ENCODE measurements at regions not wholly inside any gene's neighbourhood (a gene's known extent, or its start where the extent isn't known, plus 50 kb on each side); places are given as distances from the start of the nearest gene placed in this dataset.

DNA sequence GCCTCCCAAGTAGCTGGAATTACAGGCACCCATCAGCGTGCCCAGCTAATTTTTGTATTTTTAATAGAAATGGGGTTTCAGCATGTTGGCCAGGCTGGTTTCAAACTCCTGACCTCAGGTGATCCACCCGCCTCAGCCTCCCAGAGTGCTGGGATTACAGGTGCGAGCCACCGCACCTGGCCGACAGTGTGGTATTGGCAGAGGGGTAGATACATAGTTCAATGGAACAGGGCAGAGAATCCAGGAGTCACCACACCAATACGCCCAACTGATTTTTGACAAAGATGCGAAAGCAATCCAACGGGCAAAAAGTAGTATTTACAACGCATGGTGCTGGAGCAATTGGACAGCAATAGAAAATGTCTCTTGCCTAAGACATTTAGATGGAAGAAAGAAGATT lies 164.0 kb upstream of the PPP1R26 start:
- Mint-ChIP-seq H3K27ac (ENCODE audit: unreplicated experiment) (no peak overlapping the region), H3K9me3 (ENCODE audit: low read depth) (peaks cover 18% of the 10 kb centered on the region), H3K36me3 (ENCODE audit: low read depth) (peaks cover 7% of the 10 kb centered on the region), H3K4me1 (ENCODE audit: low read depth) (no peaks in the 10 kb centered on the region), H3K27me3 (ENCODE audit: low read depth) (peaks cover 38% of the 10 kb centered on the region), H3K4me3 (ENCODE audit: unreplicated experiment) (no peak overlapping the region)
- DNase-seq (ENCODE audit: low spot score), result no peak
- TF ChIP-seq, protein P1, sequence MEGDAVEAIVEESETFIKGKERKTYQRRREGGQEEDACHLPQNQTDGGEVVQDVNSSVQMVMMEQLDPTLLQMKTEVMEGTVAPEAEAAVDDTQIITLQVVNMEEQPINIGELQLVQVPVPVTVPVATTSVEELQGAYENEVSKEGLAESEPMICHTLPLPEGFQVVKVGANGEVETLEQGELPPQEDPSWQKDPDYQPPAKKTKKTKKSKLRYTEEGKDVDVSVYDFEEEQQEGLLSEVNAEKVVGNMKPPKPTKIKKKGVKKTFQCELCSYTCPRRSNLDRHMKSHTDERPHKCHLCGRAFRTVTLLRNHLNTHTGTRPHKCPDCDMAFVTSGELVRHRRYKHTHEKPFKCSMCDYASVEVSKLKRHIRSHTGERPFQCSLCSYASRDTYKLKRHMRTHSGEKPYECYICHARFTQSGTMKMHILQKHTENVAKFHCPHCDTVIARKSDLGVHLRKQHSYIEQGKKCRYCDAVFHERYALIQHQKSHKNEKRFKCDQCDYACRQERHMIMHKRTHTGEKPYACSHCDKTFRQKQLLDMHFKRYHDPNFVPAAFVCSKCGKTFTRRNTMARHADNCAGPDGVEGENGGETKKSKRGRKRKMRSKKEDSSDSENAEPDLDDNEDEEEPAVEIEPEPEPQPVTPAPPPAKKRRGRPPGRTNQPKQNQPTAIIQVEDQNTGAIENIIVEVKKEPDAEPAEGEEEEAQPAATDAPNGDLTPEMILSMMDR (IDR thresholded peaks at IDR 0.05), result no peak

DNA sequence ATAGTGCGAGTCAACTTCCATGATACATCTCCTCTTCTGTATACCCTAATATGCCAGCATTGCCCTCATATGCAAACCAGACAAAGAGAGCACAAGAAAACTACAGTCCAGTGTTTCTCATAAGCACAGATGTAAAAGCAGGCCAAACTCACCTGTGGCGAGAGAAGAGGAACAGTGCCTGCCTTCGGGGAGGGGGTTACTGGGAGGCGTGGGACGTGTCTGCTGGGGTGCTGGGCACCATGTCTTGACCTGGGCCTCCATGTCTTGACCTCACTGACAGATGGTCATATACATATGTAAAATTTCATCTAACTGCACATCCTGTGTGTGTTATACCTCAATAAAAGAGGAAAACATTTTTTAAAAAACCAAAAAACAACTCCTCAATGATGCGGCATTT lies 159.3 kb upstream of the PPP1R26 start:
- H3K9me3 Mint-ChIP-seq (ENCODE audit: low read depth), result peaks cover 9% of the 10 kb centered on the region
- TF ChIP-seq, protein P1 (IDR thresholded peaks at IDR 0.05), result no peak
- H3K27me3 Mint-ChIP-seq (ENCODE audit: low read depth), result peaks cover 33% of the 10 kb centered on the region
- no peak overlapping the region for H3K4me3 Mint-ChIP-seq (ENCODE audit: unreplicated experiment)
- H3K4me1 Mint-ChIP-seq (ENCODE audit: low read depth), result no peaks in the 10 kb centered on the region
- H3K27ac Mint-ChIP-seq (ENCODE audit: unreplicated experiment), result no peak overlapping the region
- H3K36me3 Mint-ChIP-seq (ENCODE audit: low read depth), result no peaks in the 10 kb centered on the region
- no peak for DNase-seq (ENCODE audit: low spot score)

DNA sequence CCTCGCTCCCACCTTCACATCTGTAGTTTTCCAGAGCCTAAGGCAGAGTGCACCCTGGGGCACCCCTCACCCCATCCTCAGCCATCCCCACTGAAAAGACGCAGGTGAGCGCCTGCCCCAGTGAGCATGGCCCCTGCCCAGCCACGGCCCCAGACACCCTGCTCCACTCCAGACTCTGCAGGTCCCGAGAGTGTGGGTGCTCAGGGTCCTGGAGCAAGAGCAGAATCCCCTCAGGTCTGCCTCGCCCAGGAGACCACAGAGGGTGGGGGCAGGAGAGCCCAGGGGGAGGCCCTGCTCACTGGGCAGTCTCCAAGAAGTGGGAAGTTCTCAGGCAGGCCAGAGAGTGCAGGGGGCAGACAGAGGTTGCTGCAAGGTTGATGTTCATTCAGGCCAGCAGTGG lies 158.6 kb upstream of the PPP1R26 start:
- H3K4me1 Mint-ChIP-seq (ENCODE audit: low read depth), result no peaks in the 10 kb centered on the region
- H3K27ac Mint-ChIP-seq (ENCODE audit: unreplicated experiment), result no peak overlapping the region
- DNase-seq (ENCODE audit: low spot score), result no peak
- no peaks in the 10 kb centered on the region for H3K36me3 Mint-ChIP-seq (ENCODE audit: low read depth)
- H3K27me3 Mint-ChIP-seq (ENCODE audit: low read depth), result peaks cover 31% of the 10 kb centered on the region
- no peak overlapping the region for H3K4me3 Mint-ChIP-seq (ENCODE audit: unreplicated experiment)
- peaks cover 9% of the 10 kb centered on the region for H3K9me3 Mint-ChIP-seq (ENCODE audit: low read depth)
- TF ChIP-seq, protein P1 (IDR thresholded peaks at IDR 0.05), result no peak

DNA sequence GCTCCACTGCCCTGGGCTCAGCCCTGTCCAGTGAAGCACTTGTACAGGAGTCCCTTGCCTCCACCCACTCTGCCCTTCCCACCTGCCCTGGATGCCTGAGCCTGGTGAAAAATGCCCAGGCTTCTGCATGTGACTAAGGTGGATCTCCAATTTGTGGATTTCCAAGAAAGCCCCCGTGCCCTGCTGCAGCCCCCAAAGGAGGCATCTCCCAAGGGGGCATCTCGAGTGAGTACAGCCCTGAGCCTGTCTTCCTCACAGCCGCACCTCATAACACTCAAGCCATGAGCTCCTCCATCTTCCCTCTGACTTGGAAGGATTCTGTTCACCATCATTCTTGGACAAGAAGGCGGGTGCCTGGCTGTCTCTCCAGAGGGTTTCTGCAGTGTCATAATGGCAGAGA lies 158.0 kb upstream of the PPP1R26 start:
- no peak for DNase-seq (ENCODE audit: low spot score)
- Mint-ChIP-seq H3K36me3 (ENCODE audit: low read depth) (no peaks in the 10 kb centered on the region), H3K9me3 (ENCODE audit: low read depth) (peaks cover 9% of the 10 kb centered on the region), H3K4me1 (ENCODE audit: low read depth) (no peaks in the 10 kb centered on the region), H3K27ac (ENCODE audit: unreplicated experiment) (no peak overlapping the region), H3K27me3 (ENCODE audit: low read depth) (peaks cover 27% of the 10 kb centered on the region), H3K4me3 (ENCODE audit: unreplicated experiment) (no peak overlapping the region)
- TF ChIP-seq, protein P1 (IDR thresholded peaks at IDR 0.05), result no peak

DNA sequence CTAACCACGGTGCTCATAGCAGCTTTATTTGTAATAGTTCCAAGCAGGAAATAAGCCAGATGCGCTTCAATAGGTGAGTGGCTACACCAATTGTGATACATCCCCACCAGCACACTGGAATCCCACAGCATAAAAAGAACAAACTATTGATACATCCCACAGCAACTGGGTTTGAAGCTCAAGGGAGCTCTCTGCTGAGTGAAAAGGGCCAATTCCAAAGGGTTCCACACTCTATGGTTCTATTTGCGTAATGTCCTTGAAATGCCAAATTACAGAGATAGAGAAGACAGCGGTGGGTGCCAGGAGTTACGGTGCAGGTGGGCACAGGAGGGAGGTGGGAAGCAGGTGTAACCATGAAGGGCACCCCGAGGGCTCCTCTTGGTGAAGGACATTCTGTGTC lies 155.3 kb upstream of the PPP1R26 start:
- H3K27me3 Mint-ChIP-seq (ENCODE audit: low read depth), result peaks cover 18% of the 10 kb centered on the region
- no peaks in the 10 kb centered on the region for H3K36me3 Mint-ChIP-seq (ENCODE audit: low read depth)
- no peak overlapping the region for H3K4me3 Mint-ChIP-seq (ENCODE audit: unreplicated experiment)
- DNase-seq (ENCODE audit: low spot score), result no peak
- peaks cover 13% of the 10 kb centered on the region for H3K9me3 Mint-ChIP-seq (ENCODE audit: low read depth)
- H3K27ac Mint-ChIP-seq (ENCODE audit: unreplicated experiment), result no peak overlapping the region
- H3K4me1 Mint-ChIP-seq (ENCODE audit: low read depth), result no peaks in the 10 kb centered on the region
- TF ChIP-seq, protein P1 (IDR thresholded peaks at IDR 0.05), result no peak
